ENCODE measurements at regions not wholly inside any gene's neighbourhood (a gene's known extent, or its start where the extent isn't known, plus 50 kb on each side); places are given as distances from the start of the nearest gene placed in this dataset.
A peak's percentile ranks its signal among the peaks of the same experiment; 100 is the strongest.

DNA sequence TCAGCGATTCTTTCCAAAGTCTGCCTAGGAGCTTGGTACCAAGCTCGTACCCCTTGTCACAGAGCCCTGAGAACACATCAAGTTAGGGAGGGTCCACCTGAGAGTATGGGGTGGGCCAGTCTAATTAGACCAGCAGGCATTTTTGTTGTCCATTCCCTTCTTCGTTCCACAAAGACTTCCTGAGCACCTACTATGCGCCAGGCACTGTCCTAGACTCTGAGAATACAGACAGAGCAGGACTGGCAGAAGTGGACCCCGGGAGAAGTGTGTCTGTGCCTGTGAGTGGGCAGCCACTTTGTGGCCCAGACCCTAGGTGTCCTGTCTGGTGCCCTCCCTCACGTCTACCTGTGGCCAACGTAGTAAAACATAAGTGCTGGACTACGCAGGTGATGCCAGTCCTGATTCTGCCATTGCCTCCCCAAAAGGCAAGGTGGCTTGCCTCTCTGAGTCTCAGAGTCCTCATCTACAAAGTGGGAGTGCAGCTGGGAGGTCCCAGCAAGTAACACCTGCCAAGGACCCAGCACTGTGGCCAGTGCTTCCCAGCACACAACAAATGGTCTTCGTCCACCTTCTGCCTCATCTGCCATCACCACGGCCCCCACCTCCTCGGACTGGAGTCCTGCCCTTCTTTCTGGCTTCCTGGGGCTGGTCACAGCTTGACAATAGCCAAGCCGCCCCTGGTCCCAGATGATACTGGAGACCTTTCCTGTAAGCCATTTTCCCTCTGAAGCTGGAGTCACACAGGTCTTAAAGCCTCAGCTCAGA is 54.3 kb upstream of the DUSP5 start:
- FAIRE-seq = no peak
- no peak for ATAC-seq
- no peak overlapping the region for H3K4me2 ChIP-seq (ENCODE audit: insufficient read depth, low read length)
- no TSS peak for BruUV-seq (replicated peaks)
- H3K4me3 ChIP-seq = no peak overlapping the region
- ChIA-PET CTCF (ENCODE audit: low intra/inter-chr PET ratio) (no interaction called here), POLR2A (no interaction called here)
- H3K27me3 ChIP-seq (ENCODE audit: control insufficient read depth in 2 of 2, insufficient read depth in 2 of 2, low read length in 2 of 2) = no peaks in the 10 kb centered on the region
- in situ Hi-C loops (cut with MboI) (no loop called here), intact Hi-C loops (cut with micrococcal nuclease) (no loop called here)
- H2AFZ ChIP-seq (ENCODE audit: low read depth, low read length) = no peak overlapping the region
- no peaks in the 10 kb centered on the region for H3K79me2 ChIP-seq (ENCODE audit: control insufficient read depth, insufficient read depth, low read length)
- H4K20me1 ChIP-seq (replicated peaks; ENCODE audit: control insufficient read depth, insufficient read depth, low read length) = no peaks in the 10 kb centered on the region
- no peak for DNase-seq (ENCODE audit: extremely low read depth in 1 of 4, low spot score in 3 of 4)
- H3K9me3 ChIP-seq (replicated peaks; ENCODE audit: control insufficient read depth, insufficient read depth, low read depth, low read length) = no peaks in the 10 kb centered on the region
- peaks cover 0 to 17% of the 10 kb centered on the region in 2 experiments; a peak in 4 of 5 replicates for H3K4me1 ChIP-seq (replicated peaks in 1 of 2; ENCODE audit: control insufficient read depth in 2 of 2, insufficient read depth in 2 of 2, low read length in 2 of 2)
- WGBS (ENCODE audit: insufficient coverage, low coverage, missing lambda C conversion rate) = 85% methylated on average over 7 of the region's 12 CpGs
- no peaks in the 10 kb centered on the region for H3K36me3 ChIP-seq (ENCODE audit: control insufficient read depth, insufficient read depth, low read length)
- H3K9ac ChIP-seq (ENCODE audit: insufficient read depth in 1 of 2, low read depth in 2 of 2, low read length in 2 of 2) = peak overlapping the region in 1 of 2 experiments; percentile 50; a peak in 1 of 4 replicates
- peak; percentile 95 for TF ChIP-seq ZKSCAN1 (IDR thresholded peaks at IDR 0.05; ENCODE audit: low read depth, low read length)
- TF ChIP-seq MXI1 (IDR thresholded peaks at IDR 0.05; ENCODE audit: low read depth, low read length) = no peak
- no peaks in the 10 kb centered on the region for H3K9me1 ChIP-seq (ENCODE audit: control insufficient read depth, insufficient read depth, low read length)
- H3K27ac ChIP-seq (ENCODE audit: extremely low read depth, low read depth, low read length) = no peak overlapping the region

DNA sequence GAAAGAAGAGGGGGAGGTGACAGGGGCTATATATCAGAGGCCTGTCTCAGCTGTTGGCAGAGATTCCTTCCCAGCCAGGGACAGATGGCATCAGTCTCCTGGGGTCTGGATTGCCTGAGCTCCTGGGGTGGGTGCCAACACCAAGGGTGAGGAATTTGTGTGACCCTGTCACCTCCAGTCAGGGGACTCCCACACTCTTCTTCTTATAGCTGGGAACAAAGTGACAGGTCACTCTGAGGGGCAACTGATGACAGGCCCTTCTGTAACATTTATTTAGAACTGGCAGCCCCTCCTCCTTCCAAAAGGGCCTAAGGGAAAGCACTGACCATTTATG is 53.7 kb upstream of the DUSP5 start:
- no peaks in the 10 kb centered on the region for H3K9me3 ChIP-seq (replicated peaks; ENCODE audit: control insufficient read depth, insufficient read depth, low read depth, low read length)
- H3K4me2 ChIP-seq (ENCODE audit: insufficient read depth, low read length) = no peak overlapping the region
- intact Hi-C loops (cut with micrococcal nuclease) (no loop called here), in situ Hi-C loops (cut with MboI) (no loop called here)
- H2AFZ ChIP-seq (ENCODE audit: low read depth, low read length) = no peak overlapping the region
- FAIRE-seq (no peak), ATAC-seq (no peak), DNase-seq (ENCODE audit: extremely low read depth in 1 of 4, low spot score in 3 of 4) (no peak)
- ChIA-PET CTCF (ENCODE audit: low intra/inter-chr PET ratio) (no interaction called here), POLR2A (interaction anchor here (1.2 kb wide), 1 partner anchor 11 kb away, joined by 3 read pairs; no protein-coding TSS in a partner anchor)
- BruUV-seq (replicated peaks) = no TSS peak
- no peaks in the 10 kb centered on the region for H3K27me3 ChIP-seq (ENCODE audit: control insufficient read depth in 2 of 2, insufficient read depth in 2 of 2, low read length in 2 of 2)
- no peaks in the 10 kb centered on the region for H4K20me1 ChIP-seq (replicated peaks; ENCODE audit: control insufficient read depth, insufficient read depth, low read length)
- peaks cover 0 to 17% of the 10 kb centered on the region in 2 experiments; a peak in 4 of 5 replicates for H3K4me1 ChIP-seq (replicated peaks in 1 of 2; ENCODE audit: control insufficient read depth in 2 of 2, insufficient read depth in 2 of 2, low read length in 2 of 2)
- H3K36me3 ChIP-seq (ENCODE audit: control insufficient read depth, insufficient read depth, low read length) = no peaks in the 10 kb centered on the region
- H3K27ac ChIP-seq (ENCODE audit: extremely low read depth, low read depth, low read length) = no peak overlapping the region
- H3K79me2 ChIP-seq (ENCODE audit: control insufficient read depth, insufficient read depth, low read length) = no peaks in the 10 kb centered on the region
- no peak overlapping the region for H3K9ac ChIP-seq (ENCODE audit: insufficient read depth in 1 of 2, low read depth in 2 of 2, low read length in 2 of 2)
- H3K9me1 ChIP-seq (ENCODE audit: control insufficient read depth, insufficient read depth, low read length) = no peaks in the 10 kb centered on the region
- TF ChIP-seq SRSF3 (IDR thresholded peaks at IDR 0.05; ENCODE audit: insufficient read depth, low read length) = no peak
- TF ChIP-seq ZNF408 (CRISPR knock-in tag; IDR thresholded peaks at IDR 0.05; ENCODE audit: low read depth) = no peak
- TF ChIP-seq EP300 (IDR thresholded peaks at IDR 0.05; ENCODE audit: low read length) = no peak
- peak; percentile 9 for TF ChIP-seq MEIS2 (IDR thresholded peaks at IDR 0.05; ENCODE audit: partially characterized antibody)
- TF ChIP-seq KAT8 (IDR thresholded peaks at IDR 0.05; ENCODE audit: low read depth) = no peak
- no peak for TF ChIP-seq MNT (conservative IDR thresholded peaks at IDR 0.05)
- no peak for TF ChIP-seq PBX2 (CRISPR knock-in tag; IDR thresholded peaks at IDR 0.05; ENCODE audit: low read depth)
- TF ChIP-seq PBX2 (tag; conservative IDR thresholded peaks at IDR 0.05; ENCODE audit: low read depth) = 0 out of 2 replicates have a peak, but pooled peaks have one; percentile 24
- H3K4me3 ChIP-seq = no peak overlapping the region

All from K562 (cell line).